MM.1S (cell line): ENCODE measurements at regions not wholly inside any gene's neighbourhood (a gene's known extent, or its start where the extent isn't known, plus 50 kb on each side); places are given as distances from the start of the nearest gene placed in this dataset.

Source experiments
- DNase-seq: peaks from one replicate; pipeline ENCODE4 v3.0.0-alpha.2; 2015
- H2AFZ ChIP-seq: fragments of 300-600 bp; sonication (generic); 2 replicates; pipeline ENCODE4 v1.6.0; 2016; ENCODE audit warnings: antibody characterized with exemption, low read length
- H3F3A ChIP-seq: fragments of 300-600 bp; sonication (generic); 2 replicates; pipeline ENCODE4 v1.6.1; 2016; ENCODE audit warnings: mild to moderate bottlenecking, antibody characterized with exemption, low read length, moderate library complexity, mixed read lengths; ENCODE audit not compliant: insufficient read depth
- H3K27ac ChIP-seq: fragments of 300-600 bp; sonication (generic); 2 replicates; pipeline ENCODE4 v1.5.1; 2016; ENCODE audit warnings: mild to moderate bottlenecking, low read length
- H3K27me3 ChIP-seq: fragments of 300-600 bp; sonication (generic); replicated peaks from 2 replicates; pipeline ENCODE4 v1.6.0; 2016; ENCODE audit warnings: low read length; ENCODE audit not compliant: insufficient read depth
- H3K36me3 ChIP-seq: fragments of 300-600 bp; sonication (generic); replicated peaks from 2 replicates; pipeline ENCODE4 v1.6.1; 2016; ENCODE audit warnings: mild to moderate bottlenecking, low read length, mixed read lengths; ENCODE audit not compliant: insufficient read depth
- H3K4me1 ChIP-seq: fragments of 300-600 bp; sonication (generic); 2 replicates; pipeline ENCODE4 v1.6.1; 2016; ENCODE audit warnings: low read length, mixed read lengths
- H3K4me2 ChIP-seq: fragments of 300-600 bp; sonication (generic); 2 replicates; pipeline ENCODE4 v1.6.0; 2016; ENCODE audit warnings: low read depth, low read length
- H3K4me3 ChIP-seq: fragments of 300-600 bp; sonication (generic); 2 replicates; pipeline ENCODE4 v1.5.1; 2016; ENCODE audit warnings: low read length, mixed read lengths
- H3K79me2 ChIP-seq: fragments of 300-600 bp; sonication (generic); 2 replicates; pipeline ENCODE4 v1.6.1; 2016; ENCODE audit warnings: mixed run types, low read length, mixed read lengths
- H3K9ac ChIP-seq: fragments of 300-600 bp; sonication (generic); 2 replicates; pipeline ENCODE4 v1.6.1; 2016; ENCODE audit warnings: low read length, mixed read lengths
- H3K9me2 ChIP-seq: fragments of 300-600 bp; sonication (generic); replicated peaks from 2 replicates; pipeline ENCODE4 v1.6.1; 2016; ENCODE audit warnings: mild to moderate bottlenecking, low read length, mixed read lengths; ENCODE audit not compliant: insufficient read depth
- H3K9me3 ChIP-seq: fragments of 300-600 bp; sonication (generic); replicated peaks from 2 replicates; pipeline ENCODE4 v1.6.1; 2016; ENCODE audit warnings: mild to moderate bottlenecking, low read length, mixed read lengths; ENCODE audit not compliant: insufficient read depth
- H4K20me1 ChIP-seq: fragments of 300-600 bp; sonication (generic); 2 replicates; pipeline ENCODE4 v1.6.1; 2016; ENCODE audit warnings: mild to moderate bottlenecking, low read length, moderate library complexity, mixed read lengths; ENCODE audit not compliant: insufficient read depth
- CTCF ChIP-seq: fragments of 300-600 bp; sonication (generic); IDR thresholded peaks from 2 replicates; pipeline ENCODE4 v1.5.1; 2016; ENCODE audit warnings: antibody characterized with exemption, low read length, mixed read lengths
- EZH2 ChIP-seq: fragments of 300-600 bp; sonication (generic); optimal IDR thresholded peaks from 2 replicates; pipeline ENCODE3; 2017; ENCODE audit warnings: low read depth, mild to moderate bottlenecking, antibody characterized with exemption, low read length, mixed read lengths
- EZH2phosphoT487 ChIP-seq: fragments of 300-600 bp; sonication (generic); IDR thresholded peaks from 2 replicates; pipeline ENCODE4 v1.6.1; 2018; ENCODE audit warnings: antibody characterized with exemption, low read length

- Histone ChIP-seq H3F3A (no peaks in the 10 kb centered on the region), H2AFZ (no peak overlapping the region), H3K36me3 (no peaks in the 10 kb centered on the region), H3K79me2 (no peaks in the 10 kb centered on the region), H3K4me1 (no peaks in the 10 kb centered on the region), H3K4me3 (no peak overlapping the region), H4K20me1 (no peaks in the 10 kb centered on the region), H3K9me3 (no peaks in the 10 kb centered on the region), H3K9ac (no peak overlapping the region), H3K27me3 (no peaks in the 10 kb centered on the region), H3K27ac (no peak overlapping the region), H3K9me2 (no peaks in the 10 kb centered on the region), H3K4me2 (no peak overlapping the region)
- no peak for DNase-seq
- TF ChIP-seq EZH2phosphoT487 (no peak), CTCF (no peak), EZH2 (no peak)
These were observed 160.3 kb upstream of the NRP1 start for GRCh38 chr10:33494694-33495265.

DNA sequence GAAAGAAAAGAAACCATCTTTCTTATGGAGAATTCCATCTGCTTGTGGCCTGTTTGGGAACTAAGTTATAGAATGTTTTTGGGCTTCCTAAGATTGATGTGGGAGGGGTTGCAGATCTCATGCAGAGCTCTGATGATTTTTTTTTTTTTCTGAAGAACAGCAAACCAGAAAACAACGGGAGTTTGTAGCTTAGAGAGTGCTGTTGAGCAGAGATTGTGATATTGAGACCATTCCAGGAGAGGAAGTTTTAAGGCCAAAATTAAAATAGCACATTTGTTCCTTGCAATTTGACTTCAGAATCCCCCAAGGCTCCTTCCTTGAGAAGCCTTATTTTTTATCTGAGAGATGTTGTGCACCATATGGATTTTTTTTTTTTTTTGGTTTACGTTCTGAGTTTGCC, 159.5 kb upstream of the NRP1 start:
- Histone ChIP-seq H3K4me1 (no peaks in the 10 kb centered on the region), H3K9ac (no peak overlapping the region), H3K79me2 (no peaks in the 10 kb centered on the region), H3K4me3 (no peak overlapping the region), H3K4me2 (no peak overlapping the region), H3K9me2 (no peaks in the 10 kb centered on the region), H3K27ac (no peak overlapping the region), H3K9me3 (no peaks in the 10 kb centered on the region), H3K36me3 (no peaks in the 10 kb centered on the region), H3F3A (no peaks in the 10 kb centered on the region), H3K27me3 (no peaks in the 10 kb centered on the region), H2AFZ (no peak overlapping the region), H4K20me1 (no peaks in the 10 kb centered on the region)
- no peak for DNase-seq
- no peak for TF ChIP-seq CTCF
- no peak for TF ChIP-seq EZH2
- no peak for TF ChIP-seq EZH2phosphoT487

- Histone ChIP-seq H3K9ac (no peak overlapping the region), H3F3A (no peaks in the 10 kb centered on the region), H3K36me3 (no peaks in the 10 kb centered on the region), H3K27me3 (no peaks in the 10 kb centered on the region), H2AFZ (no peak overlapping the region), H4K20me1 (no peaks in the 10 kb centered on the region), H3K79me2 (no peaks in the 10 kb centered on the region), H3K27ac (no peak overlapping the region), H3K9me2 (no peaks in the 10 kb centered on the region), H3K9me3 (no peaks in the 10 kb centered on the region), H3K4me1 (no peaks in the 10 kb centered on the region), H3K4me3 (no peak overlapping the region), H3K4me2 (no peak overlapping the region)
- TF ChIP-seq EZH2phosphoT487 = no peak
- TF ChIP-seq CTCF = no peak
- TF ChIP-seq EZH2 = no peak
- DNase-seq = no peak
These were observed 159.0 kb upstream of the NRP1 start for GRCh38 chr10:33493497-33493896.
